ENCODE measurements at regions not wholly inside any gene's neighbourhood (a gene's known extent, or its start where the extent isn't known, plus 50 kb on each side); places are given as distances from the start of the nearest gene placed in this dataset.

DNA sequence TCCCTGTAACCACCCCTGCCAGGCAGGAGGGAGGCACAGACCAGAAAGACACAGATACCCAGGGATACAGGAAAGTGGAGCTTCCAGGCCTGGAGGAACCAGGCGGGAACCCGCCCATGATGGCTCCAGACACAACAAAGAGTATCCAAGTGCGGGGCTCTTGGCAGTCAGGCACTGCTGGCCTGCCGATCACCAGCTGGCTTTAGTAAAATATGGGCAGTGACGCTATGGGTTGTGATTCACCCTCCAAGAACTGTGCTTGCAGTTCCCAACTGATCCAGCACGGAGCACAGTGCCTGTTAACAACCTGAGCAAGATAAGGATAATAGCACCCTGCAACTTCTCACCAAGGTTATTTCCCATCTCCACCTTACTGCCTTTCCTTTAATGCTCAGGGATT, 463.3 kb downstream of the IRX1 start:
- TF ChIP-seq CREB1 (IDR thresholded peaks at IDR 0.05; ENCODE audit: low read depth): no peak
- TF ChIP-seq ZBTB7A (IDR thresholded peaks at IDR 0.05; ENCODE audit: low read depth): no peak
- no peak for TF ChIP-seq TCF12 (IDR thresholded peaks at IDR 0.05; ENCODE audit: low read depth)
- TF ChIP-seq, protein P1, sequence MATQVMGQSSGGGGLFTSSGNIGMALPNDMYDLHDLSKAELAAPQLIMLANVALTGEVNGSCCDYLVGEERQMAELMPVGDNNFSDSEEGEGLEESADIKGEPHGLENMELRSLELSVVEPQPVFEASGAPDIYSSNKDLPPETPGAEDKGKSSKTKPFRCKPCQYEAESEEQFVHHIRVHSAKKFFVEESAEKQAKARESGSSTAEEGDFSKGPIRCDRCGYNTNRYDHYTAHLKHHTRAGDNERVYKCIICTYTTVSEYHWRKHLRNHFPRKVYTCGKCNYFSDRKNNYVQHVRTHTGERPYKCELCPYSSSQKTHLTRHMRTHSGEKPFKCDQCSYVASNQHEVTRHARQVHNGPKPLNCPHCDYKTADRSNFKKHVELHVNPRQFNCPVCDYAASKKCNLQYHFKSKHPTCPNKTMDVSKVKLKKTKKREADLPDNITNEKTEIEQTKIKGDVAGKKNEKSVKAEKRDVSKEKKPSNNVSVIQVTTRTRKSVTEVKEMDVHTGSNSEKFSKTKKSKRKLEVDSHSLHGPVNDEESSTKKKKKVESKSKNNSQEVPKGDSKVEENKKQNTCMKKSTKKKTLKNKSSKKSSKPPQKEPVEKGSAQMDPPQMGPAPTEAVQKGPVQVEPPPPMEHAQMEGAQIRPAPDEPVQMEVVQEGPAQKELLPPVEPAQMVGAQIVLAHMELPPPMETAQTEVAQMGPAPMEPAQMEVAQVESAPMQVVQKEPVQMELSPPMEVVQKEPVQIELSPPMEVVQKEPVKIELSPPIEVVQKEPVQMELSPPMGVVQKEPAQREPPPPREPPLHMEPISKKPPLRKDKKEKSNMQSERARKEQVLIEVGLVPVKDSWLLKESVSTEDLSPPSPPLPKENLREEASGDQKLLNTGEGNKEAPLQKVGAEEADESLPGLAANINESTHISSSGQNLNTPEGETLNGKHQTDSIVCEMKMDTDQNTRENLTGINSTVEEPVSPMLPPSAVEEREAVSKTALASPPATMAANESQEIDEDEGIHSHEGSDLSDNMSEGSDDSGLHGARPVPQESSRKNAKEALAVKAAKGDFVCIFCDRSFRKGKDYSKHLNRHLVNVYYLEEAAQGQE (IDR thresholded peaks at IDR 0.05; ENCODE audit: low read depth): no peak
- TF ChIP-seq, protein P2, sequence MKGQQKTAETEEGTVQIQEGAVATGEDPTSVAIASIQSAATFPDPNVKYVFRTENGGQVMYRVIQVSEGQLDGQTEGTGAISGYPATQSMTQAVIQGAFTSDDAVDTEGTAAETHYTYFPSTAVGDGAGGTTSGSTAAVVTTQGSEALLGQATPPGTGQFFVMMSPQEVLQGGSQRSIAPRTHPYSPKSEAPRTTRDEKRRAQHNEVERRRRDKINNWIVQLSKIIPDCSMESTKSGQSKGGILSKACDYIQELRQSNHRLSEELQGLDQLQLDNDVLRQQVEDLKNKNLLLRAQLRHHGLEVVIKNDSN (IDR thresholded peaks at IDR 0.05): no peak
- TF ChIP-seq RAD21 (IDR thresholded peaks at IDR 0.05; ENCODE audit: low read depth): no peak
- no peak for TF ChIP-seq NFIC (IDR thresholded peaks at IDR 0.05)
- TF ChIP-seq EP300 (IDR thresholded peaks at IDR 0.05; ENCODE audit: borderline replicate concordance): no peak
- TF ChIP-seq EGR1 (IDR thresholded peaks at IDR 0.05): no peak
- TF ChIP-seq FOXM1 (IDR thresholded peaks at IDR 0.05; ENCODE audit: borderline replicate concordance, low read depth): no peak
- TF ChIP-seq TAF1 (IDR thresholded peaks at IDR 0.05; ENCODE audit: low read depth): no peak
- TF ChIP-seq, protein P3, sequence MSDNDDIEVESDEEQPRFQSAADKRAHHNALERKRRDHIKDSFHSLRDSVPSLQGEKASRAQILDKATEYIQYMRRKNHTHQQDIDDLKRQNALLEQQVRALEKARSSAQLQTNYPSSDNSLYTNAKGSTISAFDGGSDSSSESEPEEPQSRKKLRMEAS (IDR thresholded peaks at IDR 0.05): no peak
- no peak for TF ChIP-seq TEAD4 (IDR thresholded peaks at IDR 0.05)
- no peak for TF ChIP-seq CEBPB (IDR thresholded peaks at IDR 0.05)
- no peak for TF ChIP-seq YY1 (IDR thresholded peaks at IDR 0.05; ENCODE audit: low read depth)

DNA sequence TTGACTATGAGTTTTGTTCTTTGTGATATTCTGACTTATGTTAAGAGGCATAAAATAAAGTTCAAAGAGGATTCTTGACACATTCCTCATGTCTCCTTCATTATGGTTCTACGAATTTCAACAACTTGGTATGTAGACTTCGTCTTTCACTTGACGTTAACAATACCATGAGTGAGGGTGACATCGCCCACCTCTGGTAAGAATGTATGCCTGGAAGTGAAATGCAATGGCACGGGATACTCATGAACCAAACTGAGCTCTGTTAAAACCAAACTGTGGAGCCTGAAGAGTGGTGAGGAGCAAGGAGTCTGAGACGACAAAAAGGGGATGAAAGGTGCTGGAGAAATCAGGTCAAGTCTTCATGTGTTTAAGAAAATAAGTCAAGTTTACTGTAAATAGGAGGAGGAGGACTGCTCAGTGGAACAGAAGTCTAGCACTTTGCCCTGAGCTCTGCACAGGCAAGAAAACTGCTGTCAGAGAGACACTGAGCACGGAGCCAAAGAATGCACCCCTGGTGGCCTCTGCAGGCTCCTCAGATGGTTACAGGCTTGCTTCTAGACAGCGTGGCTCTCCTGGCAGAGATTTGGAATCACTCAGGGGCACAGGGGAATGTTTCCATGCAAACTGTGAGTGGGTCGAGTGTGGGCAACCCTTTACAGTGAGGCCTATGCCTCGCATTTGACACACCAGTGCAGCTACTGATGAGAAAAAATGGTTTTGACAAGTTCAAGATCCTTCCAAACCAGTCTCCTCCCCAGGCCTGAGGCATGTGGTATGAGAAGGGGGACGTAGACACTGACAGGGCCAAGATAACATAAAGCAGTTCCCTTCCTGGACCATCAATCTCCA, 470.1 kb downstream of the IRX1 start:
- TF ChIP-seq RAD21 (IDR thresholded peaks at IDR 0.05; ENCODE audit: low read depth) (no peak), TEAD4 (IDR thresholded peaks at IDR 0.05) (no peak), ZBTB7A (IDR thresholded peaks at IDR 0.05; ENCODE audit: low read depth) (no peak), CREB1 (IDR thresholded peaks at IDR 0.05; ENCODE audit: low read depth) (no peak), EGR1 (IDR thresholded peaks at IDR 0.05) (no peak), TCF12 (IDR thresholded peaks at IDR 0.05; ENCODE audit: low read depth) (no peak), YY1 (IDR thresholded peaks at IDR 0.05; ENCODE audit: low read depth) (no peak), NFIC (IDR thresholded peaks at IDR 0.05) (no peak), CEBPB (IDR thresholded peaks at IDR 0.05) (no peak), TAF1 (IDR thresholded peaks at IDR 0.05; ENCODE audit: low read depth) (no peak), EP300 (IDR thresholded peaks at IDR 0.05; ENCODE audit: borderline replicate concordance) (no peak)
- TF ChIP-seq, protein P1 (IDR thresholded peaks at IDR 0.05; ENCODE audit: low read depth): no peak
- TF ChIP-seq, protein P2 (IDR thresholded peaks at IDR 0.05): no peak
- TF ChIP-seq, protein P3 (IDR thresholded peaks at IDR 0.05): no peak

- no peak for TF ChIP-seq EGR1 (IDR thresholded peaks at IDR 0.05)
- no peak for TF ChIP-seq CEBPB (IDR thresholded peaks at IDR 0.05)
- TF ChIP-seq TEAD4 (IDR thresholded peaks at IDR 0.05): no peak
- TF ChIP-seq FOXM1 (IDR thresholded peaks at IDR 0.05; ENCODE audit: borderline replicate concordance, low read depth): no peak
- no peak for TF ChIP-seq NFIC (IDR thresholded peaks at IDR 0.05)
- TF ChIP-seq, protein P1 (IDR thresholded peaks at IDR 0.05; ENCODE audit: low read depth): no peak
- no peak for TF ChIP-seq EP300 (IDR thresholded peaks at IDR 0.05; ENCODE audit: borderline replicate concordance)
- TF ChIP-seq, protein P2 (IDR thresholded peaks at IDR 0.05): no peak
- no peak for TF ChIP-seq TCF12 (IDR thresholded peaks at IDR 0.05; ENCODE audit: low read depth)
These were observed 472.5 kb downstream of the IRX1 start for GRCh38 chr5:4068171-4068570.

All from Ishikawa (cell line).